ENCODE measurements at regions not wholly inside any gene's neighbourhood (a gene's known extent, or its start where the extent isn't known, plus 50 kb on each side); places are given as distances from the start of the nearest gene placed in this dataset.

GRCh38 chr22:22178355-22178965 lies 66.1 kb upstream of the VPREB1 start:
- TF ChIP-seq CTCF (IDR thresholded peaks at IDR 0.05; ENCODE audit: low read depth, low read length) (no peak), EZH2phosphoT487 (IDR thresholded peaks at IDR 0.05; ENCODE audit: low read depth) (no peak)
